H1 (cell line): ENCODE measurements at regions not wholly inside any gene's neighbourhood (a gene's known extent, or its start where the extent isn't known, plus 50 kb on each side); places are given as distances from the start of the nearest gene placed in this dataset.

Experiments
- CTCF ChIA-PET: fragments of 300-600 bp; sonication (Branson Sonifier 250); formaldehyde crosslinking; loops from one replicate; lab custom pipeline; 2021; ENCODE audit not compliant: partially characterized antibody; lab: Charles Lee
- POLR2A ChIA-PET: fragments of 300-600 bp; sonication (Branson Sonifier 250); formaldehyde crosslinking; loops from one replicate; lab custom pipeline; 2021; ENCODE audit warnings: inconsistent platforms; ENCODE audit not compliant: partially characterized antibody; lab: Charles Lee
- DNase-seq, 2 experiments: peaks; one replicate each; pipeline versions ENCODE4 v3.0.0 to v3.0.0-alpha.2; 2010 to 2022; ENCODE audit warnings: low spot score in 2 of 2, low read depth in 1 of 2, mixed read lengths in 1 of 2
- FAIRE-seq: peaks from 2 replicates; lab custom pipeline; 2011; peaks lifted over from hg19 to GRCh38; lab: Jason Lieb, UNC
- H2AFZ ChIP-seq: 2 replicates; pipeline ENCODE4 v1.8.1; 2012; ENCODE audit warnings: low read length, inconsistent platforms
- H2AK5ac ChIP-seq: 2 replicates; pipeline ENCODE4 v1.6.1; 2013; ENCODE audit warnings: low read depth, low read length
- H2BK120ac ChIP-seq: replicated peaks from 2 replicates; pipeline ENCODE3; 2013; ENCODE audit warnings: low read depth, low read length, inconsistent platforms
- H2BK12ac ChIP-seq: 2 replicates; pipeline ENCODE4 v1.6.1; 2013; ENCODE audit warnings: low read depth, low read length
- H2BK15ac ChIP-seq: 2 replicates; pipeline ENCODE4 v1.6.1; 2013; ENCODE audit warnings: low read length
- H2BK20ac ChIP-seq: 2 replicates; pipeline ENCODE4 v1.6.1; 2013; ENCODE audit warnings: low read length
- H2BK5ac ChIP-seq: 2 replicates; pipeline ENCODE4 v1.6.1; 2013; ENCODE audit warnings: low read depth, low read length
- H3K14ac ChIP-seq: 2 replicates; pipeline ENCODE4 v1.6.1; 2013; ENCODE audit warnings: inconsistent platforms; ENCODE audit not compliant: insufficient read length
- H3K18ac ChIP-seq: 2 replicates; pipeline ENCODE4 v1.6.1; 2013; ENCODE audit warnings: low read length; ENCODE audit errors: extremely low read depth
- H3K23ac ChIP-seq: 2 replicates; pipeline ENCODE4 v1.6.1; 2013; ENCODE audit warnings: inconsistent platforms; ENCODE audit not compliant: insufficient read length
- H3K23me2 ChIP-seq: 2 replicates; pipeline ENCODE4 v1.6.1; 2013; ENCODE audit warnings: low read depth, low read length
- H3K27ac ChIP-seq: 2 replicates; pipeline ENCODE4 v1.6.1; 2011; ENCODE audit warnings: low read depth, low read length, inconsistent platforms
- H3K27me3 ChIP-seq, 4 experiments: replicated peaks in 1 of 4; 1 replicate in 1 of 4; 2 replicates in 3 of 4; pipeline versions ENCODE4 v1.6.1 to v1.8.1; 2011 to 2013; ENCODE audit warnings: low read length in 3 of 4, mild to moderate bottlenecking in 3 of 4, inconsistent platforms in 2 of 4, mixed read lengths in 2 of 4, moderate library complexity in 1 of 4; ENCODE audit not compliant: control insufficient read depth in 3 of 4, insufficient read depth in 3 of 4; ENCODE audit errors: extremely low read depth in 1 of 4
- H3K36me3 ChIP-seq, 4 experiments: 2 replicates each; pipeline versions ENCODE4 v1.6.1 to v1.8.1; 2011 to 2013; ENCODE audit warnings: mild to moderate bottlenecking in 4 of 4, low read length in 3 of 4, moderate library complexity in 2 of 4, control low read depth in 1 of 4, inconsistent platforms in 1 of 4; ENCODE audit not compliant: insufficient read depth in 4 of 4, control insufficient read depth in 2 of 4
- H3K4ac ChIP-seq: replicated peaks from 2 replicates; pipeline ENCODE3; 2013; ENCODE audit warnings: low read length, low read depth, mixed read lengths, inconsistent platforms; ENCODE audit not compliant: insufficient read length
- H3K4me1 ChIP-seq, 4 experiments: replicated peaks in 1 of 4; 1 replicate in 1 of 4; 2 replicates in 3 of 4; pipeline versions ENCODE4 v1.6.1 to v1.8.1; 2011 to 2013; ENCODE audit warnings: low read length in 3 of 4, inconsistent platforms in 2 of 4, mixed read lengths in 1 of 4; ENCODE audit not compliant: insufficient read depth in 4 of 4, control insufficient read depth in 3 of 4
- H3K4me2 ChIP-seq, 2 experiments: 2 replicates each; pipeline versions ENCODE4 v1.6.1 to v1.8.1; 2011 to 2013; ENCODE audit warnings: low read depth in 2 of 2, low read length in 2 of 2, control low read depth in 1 of 2, inconsistent platforms in 1 of 2, mild to moderate bottlenecking in 1 of 2; ENCODE audit not compliant: insufficient read depth in 1 of 2
- H3K4me3 ChIP-seq, 4 experiments: fragments of 200-600, 300-600 bp in 1 of 4; sonication (generic), shearing (Covaris generic), sonication (Bioruptor Twin) in 1 of 4; 2 replicates each; pipeline versions ENCODE4 v1.5.1 to v1.8.1; 2011 to 2016; ENCODE audit warnings: low read length in 4 of 4, low read depth in 3 of 4, control low read depth in 2 of 4, inconsistent platforms in 2 of 4, mild to moderate bottlenecking in 2 of 4, mixed read lengths in 1 of 4, moderate library complexity in 1 of 4; ENCODE audit not compliant: insufficient read depth in 2 of 4; ENCODE audit errors: extremely low read depth in 1 of 4
- H3K56ac ChIP-seq: replicated peaks from 2 replicates; pipeline ENCODE3; 2013; ENCODE audit warnings: low read depth, mild to moderate bottlenecking, mixed read lengths, low read length, inconsistent platforms; ENCODE audit not compliant: insufficient read length
- H3K79me1 ChIP-seq: 2 replicates; pipeline ENCODE4 v1.6.1; 2013; ENCODE audit warnings: low read depth, low read length, control low read depth
- H3K79me2 ChIP-seq, 2 experiments: 2 replicates each; pipeline versions ENCODE4 v1.6.1 to v1.8.1; 2012 to 2013; ENCODE audit warnings: low read length in 2 of 2, mild to moderate bottlenecking in 2 of 2, inconsistent platforms in 1 of 2; ENCODE audit not compliant: insufficient read depth in 2 of 2, control insufficient read depth in 1 of 2
- H3K9ac ChIP-seq, 4 experiments: replicated peaks in 1 of 4; 1 replicate in 1 of 4; 2 replicates in 3 of 4; pipeline versions ENCODE4 v1.6.1 to v1.8.1; 2011 to 2013; ENCODE audit warnings: low read depth in 3 of 4, low read length in 3 of 4, control low read depth in 2 of 4, mild to moderate bottlenecking in 2 of 4, moderate library complexity in 2 of 4, inconsistent platforms in 1 of 4; ENCODE audit errors: extremely low read depth in 1 of 4
- H3K9me3 ChIP-seq, 2 experiments: 2 replicates each; pipeline versions ENCODE4 v1.6.1 to v1.8.1; 2012 to 2013; ENCODE audit warnings: mild to moderate bottlenecking in 2 of 2, moderate library complexity in 2 of 2, control low read depth in 1 of 2, inconsistent platforms in 1 of 2, low read depth in 1 of 2, low read length in 1 of 2, mixed read lengths in 1 of 2; ENCODE audit not compliant: insufficient read depth in 2 of 2
- H4K20me1 ChIP-seq, 2 experiments: replicated peaks in 1 of 2; 2 replicates each; pipeline versions ENCODE3 to v1.8.1; 2011 to 2013; ENCODE audit warnings: inconsistent platforms in 2 of 2, low read length in 2 of 2, mild to moderate bottlenecking in 1 of 2; ENCODE audit not compliant: insufficient read depth in 2 of 2, control insufficient read depth in 1 of 2
- H4K5ac ChIP-seq: 2 replicates; pipeline ENCODE4 v1.6.1; 2013; ENCODE audit warnings: low read length, low read depth, mixed read lengths, inconsistent platforms; ENCODE audit not compliant: insufficient read length
- H4K8ac ChIP-seq: 2 replicates; pipeline ENCODE4 v1.8.0; 2013; ENCODE audit warnings: mild to moderate bottlenecking, moderate library complexity, low read length, inconsistent platforms; ENCODE audit not compliant: insufficient read depth; ENCODE audit errors: extremely low read depth
- H4K91ac ChIP-seq: replicated peaks from 2 replicates; pipeline ENCODE3; 2013; ENCODE audit warnings: low read length, mixed read lengths, inconsistent platforms; ENCODE audit not compliant: insufficient read length
- ATF3 ChIP-seq: IDR thresholded peaks from 2 replicates; pipeline ENCODE4 v1.6.1; 2011; ENCODE audit warnings: low read depth, mild to moderate bottlenecking, low read length; ENCODE audit not compliant: insufficient read depth
- KDM5A ChIP-seq: fragments of 200-600 bp; IDR thresholded peaks from 2 replicates; pipeline ENCODE4 v1.7.1; 2012; ENCODE audit warnings: mild to moderate bottlenecking, low read length, inconsistent platforms, mixed read lengths
- POLR2AphosphoS5 ChIP-seq: IDR thresholded peaks from 2 replicates; pipeline ENCODE4 v1.6.1; 2011; ENCODE audit warnings: low read depth, low read length
- TBP ChIP-seq: IDR thresholded peaks from 2 replicates; pipeline ENCODE4 v1.6.1; 2011; ENCODE audit warnings: low read depth, low read length, improper control_type of control experiment
- TF ChIP-seq, protein P1 (sequence below): IDR thresholded peaks from 2 replicates; pipeline ENCODE4 v1.6.1; 2012; ENCODE audit warnings: inconsistent platforms

DNA sequence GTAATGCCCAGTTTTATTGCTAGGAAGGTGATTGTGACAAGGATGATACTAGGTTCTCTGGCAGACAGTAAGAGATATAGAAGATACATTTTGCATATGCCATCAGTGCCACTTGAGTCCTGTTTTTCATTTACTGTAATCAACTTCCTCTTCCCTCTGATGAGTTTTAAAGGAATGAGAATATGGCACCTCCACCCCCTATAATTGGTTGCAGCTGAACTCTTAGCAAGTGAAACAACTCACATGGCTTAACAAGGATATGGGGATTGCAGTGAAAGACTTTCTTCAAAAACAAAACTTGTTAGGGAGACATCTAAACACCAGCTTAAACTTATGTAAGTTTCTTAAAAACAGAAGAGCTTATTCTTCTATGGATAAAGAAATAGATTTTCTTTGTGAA is 90.0 kb downstream of the AREG start:
- H3K23ac ChIP-seq: no peak overlapping the region
- H2BK12ac ChIP-seq: no peak overlapping the region
- H3K9ac ChIP-seq: no peak overlapping the region
- no peaks in the 10 kb centered on the region for H3K79me2 ChIP-seq
- H2BK120ac ChIP-seq: no peak overlapping the region
- H3K4me1 ChIP-seq: no peaks in the 10 kb centered on the region
- no peak overlapping the region for H3K27ac ChIP-seq
- H4K91ac ChIP-seq: no peak overlapping the region
- DNase-seq (no peak), FAIRE-seq (no peak)
- no peaks in the 10 kb centered on the region for H3K27me3 ChIP-seq
- no peak overlapping the region for H2BK15ac ChIP-seq
- H4K5ac ChIP-seq: no peak overlapping the region
- H2AFZ ChIP-seq: no peak overlapping the region
- H4K8ac ChIP-seq: no peak overlapping the region
- H2BK5ac ChIP-seq: no peak overlapping the region
- no peak overlapping the region for H2BK20ac ChIP-seq
- ChIA-PET CTCF (interaction anchor here (2.4 kb wide), 1 partner anchor 164 kb away, joined by 9 read pairs; no protein-coding TSS in a partner anchor), POLR2A (no interaction called here)
- H3K79me1 ChIP-seq: no peaks in the 10 kb centered on the region
- H4K20me1 ChIP-seq: no peaks in the 10 kb centered on the region
- H3K4me2 ChIP-seq: no peak overlapping the region
- H3K14ac ChIP-seq: no peak overlapping the region
- no peaks in the 10 kb centered on the region for H3K23me2 ChIP-seq
- H3K4me3 ChIP-seq: no peak overlapping the region
- H3K18ac ChIP-seq: no peak overlapping the region
- H2AK5ac ChIP-seq: no peak overlapping the region
- no peaks in the 10 kb centered on the region for H3K9me3 ChIP-seq
- H3K56ac ChIP-seq: no peak overlapping the region
- no peak overlapping the region for H3K4ac ChIP-seq
- H3K36me3 ChIP-seq: no peaks in the 10 kb centered on the region
- no peak for TF ChIP-seq POLR2AphosphoS5
- TF ChIP-seq, protein P1, sequence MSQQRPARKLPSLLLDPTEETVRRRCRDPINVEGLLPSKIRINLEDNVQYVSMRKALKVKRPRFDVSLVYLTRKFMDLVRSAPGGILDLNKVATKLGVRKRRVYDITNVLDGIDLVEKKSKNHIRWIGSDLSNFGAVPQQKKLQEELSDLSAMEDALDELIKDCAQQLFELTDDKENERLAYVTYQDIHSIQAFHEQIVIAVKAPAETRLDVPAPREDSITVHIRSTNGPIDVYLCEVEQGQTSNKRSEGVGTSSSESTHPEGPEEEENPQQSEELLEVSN: no peak
- TF ChIP-seq KDM5A: no peak
- no peak for TF ChIP-seq ATF3
- TF ChIP-seq TBP: no peak
